Mesodermal cell (in vitro differentiated cells): ENCODE measurements at regions not wholly inside any gene's neighbourhood (a gene's known extent, or its start where the extent isn't known, plus 50 kb on each side); places are given as distances from the start of the nearest gene placed in this dataset.
A peak's percentile ranks its signal among the peaks of the same experiment; 100 is the strongest.

Source experiments
- H3K27ac ChIP-seq: 2 replicates; pipeline ENCODE4 v1.7.0; 2013; ENCODE audit warnings: mild to moderate bottlenecking, low read depth, low read length, moderate library complexity; ENCODE audit not compliant: severe bottlenecking
- H3K36me3 ChIP-seq: 2 replicates; pipeline ENCODE4 v1.7.1; 2013; ENCODE audit warnings: mild to moderate bottlenecking, low read length, moderate library complexity; ENCODE audit not compliant: control insufficient read depth, insufficient read depth
- H3K4me1 ChIP-seq: one replicate; pipeline ENCODE4 v1.7.1; 2013; ENCODE audit warnings: mild to moderate bottlenecking, low read length; ENCODE audit not compliant: insufficient read depth, control insufficient read depth, poor library complexity, severe bottlenecking
- H3K4me3 ChIP-seq: 2 replicates; pipeline ENCODE4 v1.7.0; 2013; ENCODE audit warnings: low read length, control low read depth, mild to moderate bottlenecking; ENCODE audit not compliant: insufficient read depth, poor library complexity, severe bottlenecking; ENCODE audit errors: extremely low read depth
- H3K9me3 ChIP-seq: 2 replicates; pipeline ENCODE4 v1.7.1; 2013; ENCODE audit warnings: mild to moderate bottlenecking, low read length, moderate library complexity; ENCODE audit not compliant: control insufficient read depth
- WGBS, 2 experiments: methylation state at CpG; one replicate each; pipeline ENCODE4 v1.1.5; 2013; ENCODE audit warnings: missing lambda C conversion rate in 2 of 2; ENCODE audit not compliant: insufficient coverage in 2 of 2; 5-methylcytosine and 5-hydroxymethylcytosine counted together

- Histone ChIP-seq H3K4me3 (no peak overlapping the region), H3K27ac (peak overlapping the region; percentile 81), H3K36me3 (no peaks in the 10 kb centered on the region), H3K9me3 (no peaks in the 10 kb centered on the region), H3K4me1 (peaks cover 13% of the 10 kb centered on the region)
- 75 to 76% methylated on average over 17 to 20 of the region's 20 CpGs for WGBS, 2 experiments
Measured at GRCh38 chr18:79611040-79611681, 68.4 kb upstream of the CTDP1 start.

- Histone ChIP-seq H3K4me1 (peaks cover 16% of the 10 kb centered on the region), H3K27ac (no peak overlapping the region), H3K9me3 (no peaks in the 10 kb centered on the region), H3K36me3 (no peaks in the 10 kb centered on the region), H3K4me3 (no peak overlapping the region)
- 94 to 99% methylated on average over 26 of the region's 27 CpGs for WGBS, 2 experiments
Measured at GRCh38 chr18:79612291-79613108, 67.1 kb upstream of the CTDP1 start.

GRCh38 chr18:79613186-79613931 lies 66.2 kb upstream of the CTDP1 start:
- peaks cover 16% of the 10 kb centered on the region for H3K4me1 ChIP-seq
- H3K36me3 ChIP-seq: no peaks in the 10 kb centered on the region
- WGBS, 2 experiments: 88% methylated on average over 27 to 31 of the region's 33 CpGs
- no peak overlapping the region for H3K4me3 ChIP-seq
- no peak overlapping the region for H3K27ac ChIP-seq
- H3K9me3 ChIP-seq: no peaks in the 10 kb centered on the region

- no peak overlapping the region for H3K4me3 ChIP-seq
- H3K4me1 ChIP-seq: peaks cover 16% of the 10 kb centered on the region
- WGBS, 2 experiments: 93 to 95% methylated on average over 22 to 24 of the region's 26 CpGs
- no peaks in the 10 kb centered on the region for H3K9me3 ChIP-seq
- no peaks in the 10 kb centered on the region for H3K36me3 ChIP-seq
- H3K27ac ChIP-seq: no peak overlapping the region
Measured at GRCh38 chr18:79614211-79614955, 65.2 kb upstream of the CTDP1 start.

- Histone ChIP-seq H3K9me3 (peaks cover 4% of the 10 kb centered on the region), H3K27ac (no peak overlapping the region), H3K4me3 (no peak overlapping the region), H3K36me3 (no peaks in the 10 kb centered on the region), H3K4me1 (peaks cover 16% of the 10 kb centered on the region)
- 93 to 95% methylated on average over 18 of the region's 18 CpGs for WGBS, 2 experiments
Measured at GRCh38 chr18:79615091-79615490, 64.5 kb upstream of the CTDP1 start.

- WGBS, 2 experiments: 79 to 84% methylated on average over 4 to 5 of the region's 7 CpGs
- no peak overlapping the region for H3K4me3 ChIP-seq
- peaks cover 8% of the 10 kb centered on the region for H3K9me3 ChIP-seq
- H3K4me1 ChIP-seq: peaks cover 14% of the 10 kb centered on the region
- no peaks in the 10 kb centered on the region for H3K36me3 ChIP-seq
- no peak overlapping the region for H3K27ac ChIP-seq
Measured at GRCh38 chr18:79615586-79615985, 64.0 kb upstream of the CTDP1 start.

GRCh38 chr18:79616651-79617510 lies 62.7 kb upstream of the CTDP1 start:
- H3K4me1 ChIP-seq: peaks cover 3% of the 10 kb centered on the region
- no peak overlapping the region for H3K27ac ChIP-seq
- H3K36me3 ChIP-seq: no peaks in the 10 kb centered on the region
- 75 to 84% methylated on average over 38 to 43 of the region's 89 CpGs for WGBS, 2 experiments
- H3K4me3 ChIP-seq: peak overlapping the region; percentile 11
- peaks cover 8% of the 10 kb centered on the region for H3K9me3 ChIP-seq

- Histone ChIP-seq H3K4me1 (peaks cover 3% of the 10 kb centered on the region), H3K9me3 (peaks cover 8% of the 10 kb centered on the region), H3K4me3 (no peak overlapping the region), H3K27ac (no peak overlapping the region), H3K36me3 (no peaks in the 10 kb centered on the region)
- 93 to 94% methylated on average over 52 to 66 of the region's 79 CpGs for WGBS, 2 experiments
Measured at GRCh38 chr18:79617511-79618500, 61.8 kb upstream of the CTDP1 start.

- H3K27ac ChIP-seq: no peak overlapping the region
- peaks cover 9% of the 10 kb centered on the region for H3K4me1 ChIP-seq
- H3K36me3 ChIP-seq: no peaks in the 10 kb centered on the region
- peaks cover 8% of the 10 kb centered on the region for H3K9me3 ChIP-seq
- WGBS, 2 experiments: 86% methylated on average over 19 to 20 of the region's 20 CpGs
- H3K4me3 ChIP-seq: no peak overlapping the region
Measured at GRCh38 chr18:79620576-79621165, 58.9 kb upstream of the CTDP1 start.
